Natural killer cell (primary cell): ENCODE measurements at regions not wholly inside any gene's neighbourhood (a gene's known extent, or its start where the extent isn't known, plus 50 kb on each side); places are given as distances from the start of the nearest gene placed in this dataset.
"Not testable (repeated sequence)": the region's sequence is repeated elsewhere in the genome, so short reads cannot be mapped to it uniquely, and the experiment has no call there.

ENCODE experiments used
- ATAC-seq, 3 donors: fragments of 150-1000 bp in 2 of 3; fragments of 200-7000 bp in 1 of 3; cut with Tn5 transposase; 1 replicate in 1 of 3; 2 replicates in 2 of 3; pipeline ENCODE4 v1.10.0; 2021; ENCODE audit warnings: mild to moderate bottlenecking in 2 of 3, moderate library complexity in 2 of 3
- DNase-seq, 2 donors: peaks; one replicate each; pipeline versions ENCODE4 v3.0.0 to v3.0.0-alpha.2; 2013 to 2021; ENCODE audit warnings: mixed read lengths in 1 of 2
- H3K27ac ChIP-seq: one replicate; pipeline ENCODE4 v1.5.1; 2013; ENCODE audit warnings: mild to moderate bottlenecking, low read length
- H3K27me3 ChIP-seq: one replicate; pipeline ENCODE4 v1.6.1; 2013; ENCODE audit warnings: low read length; ENCODE audit not compliant: control insufficient read depth, insufficient read depth
- H3K36me3 ChIP-seq: one replicate; pipeline ENCODE4 v1.6.1; 2013; ENCODE audit warnings: low read length; ENCODE audit not compliant: control insufficient read depth, insufficient read depth
- H3K4me1 ChIP-seq: one replicate; pipeline ENCODE4 v1.6.1; 2013; ENCODE audit warnings: low read length; ENCODE audit not compliant: control insufficient read depth, insufficient read depth
- H3K4me3 ChIP-seq: one replicate; pipeline ENCODE4 v1.5.1; 2013; ENCODE audit warnings: low read length
- H3K9me3 ChIP-seq: one replicate; pipeline ENCODE4 v1.6.1; 2013; ENCODE audit warnings: low read length; ENCODE audit not compliant: control insufficient read depth, insufficient read depth
- H3K27ac Mint-ChIP-seq, 2 donors: one replicate each; pipeline ENCODE4 v1.8.0; 2022; ENCODE audit warnings: mild to moderate bottlenecking in 2 of 2, mixed read lengths in 2 of 2, moderate library complexity in 1 of 2
- H3K27me3 Mint-ChIP-seq, 2 donors: one replicate each; pipeline ENCODE4 v1.8.0; 2022; ENCODE audit warnings: low read depth in 2 of 2, mixed read lengths in 2 of 2
- H3K36me3 Mint-ChIP-seq: one replicate; pipeline ENCODE4 v1.8.0; 2022; ENCODE audit warnings: mixed read lengths
- H3K4me1 Mint-ChIP-seq, 2 donors: one replicate each; pipeline ENCODE4 v1.8.0; 2022; ENCODE audit warnings: mixed read lengths in 2 of 2
- H3K4me3 Mint-ChIP-seq: one replicate; pipeline ENCODE4 v1.8.0; 2022; ENCODE audit warnings: mild to moderate bottlenecking, moderate library complexity, mixed read lengths
- H3K9me3 Mint-ChIP-seq, 2 donors: one replicate each; pipeline ENCODE4 v1.8.0; 2022; ENCODE audit warnings: mixed read lengths in 2 of 2
- WGBS: methylation state at CpG from one replicate; pipeline ENCODE4 v1.1.7; 2013; ENCODE audit warnings: missing lambda C conversion rate; ENCODE audit not compliant: insufficient coverage; 5-methylcytosine and 5-hydroxymethylcytosine counted together
- intact Hi-C: fragments of 100-400 bp; cut with micrococcal nuclease; formaldehyde crosslinking; loops from one replicate; pipeline ENCODE4 v1.14.2; 2022
- TF ChIP-seq, protein P1 (sequence below): fragments of 200-600 bp; IDR thresholded peaks from one replicate; pipeline ENCODE4 v1.8.0; 2022; ENCODE audit warnings: antibody characterized with exemption

GRCh38 chr3:101138817-101139216 is 145.6 kb upstream of the ABI3BP start:
- TF ChIP-seq, protein P1, sequence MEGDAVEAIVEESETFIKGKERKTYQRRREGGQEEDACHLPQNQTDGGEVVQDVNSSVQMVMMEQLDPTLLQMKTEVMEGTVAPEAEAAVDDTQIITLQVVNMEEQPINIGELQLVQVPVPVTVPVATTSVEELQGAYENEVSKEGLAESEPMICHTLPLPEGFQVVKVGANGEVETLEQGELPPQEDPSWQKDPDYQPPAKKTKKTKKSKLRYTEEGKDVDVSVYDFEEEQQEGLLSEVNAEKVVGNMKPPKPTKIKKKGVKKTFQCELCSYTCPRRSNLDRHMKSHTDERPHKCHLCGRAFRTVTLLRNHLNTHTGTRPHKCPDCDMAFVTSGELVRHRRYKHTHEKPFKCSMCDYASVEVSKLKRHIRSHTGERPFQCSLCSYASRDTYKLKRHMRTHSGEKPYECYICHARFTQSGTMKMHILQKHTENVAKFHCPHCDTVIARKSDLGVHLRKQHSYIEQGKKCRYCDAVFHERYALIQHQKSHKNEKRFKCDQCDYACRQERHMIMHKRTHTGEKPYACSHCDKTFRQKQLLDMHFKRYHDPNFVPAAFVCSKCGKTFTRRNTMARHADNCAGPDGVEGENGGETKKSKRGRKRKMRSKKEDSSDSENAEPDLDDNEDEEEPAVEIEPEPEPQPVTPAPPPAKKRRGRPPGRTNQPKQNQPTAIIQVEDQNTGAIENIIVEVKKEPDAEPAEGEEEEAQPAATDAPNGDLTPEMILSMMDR = no peak
- intact Hi-C loops = no loop called here

GRCh38 chr3:101134331-101134730 is 141.1 kb upstream of the ABI3BP start:
- TF ChIP-seq, protein P1 = no peak
- Mint-ChIP-seq H3K4me1 (peaks cover 4 to 6% of the 10 kb centered on the region in 2 donors), H3K9me3 (no peaks in the 10 kb centered on the region), H3K4me3 (no peak overlapping the region), H3K27me3 (no peaks in the 10 kb centered on the region), H3K36me3 (no peaks in the 10 kb centered on the region), H3K27ac (no peak overlapping the region)
- no peaks in the 10 kb centered on the region for H3K9me3 ChIP-seq
- no peak overlapping the region for H3K4me3 ChIP-seq
- WGBS = 76% methylated on average over 7 of the region's 7 CpGs
- ATAC-seq (no peak), DNase-seq (no peak)
- no peaks in the 10 kb centered on the region for H3K4me1 ChIP-seq
- H3K36me3 ChIP-seq = no peaks in the 10 kb centered on the region
- intact Hi-C loops = no loop called here
- H3K27ac ChIP-seq = no peak overlapping the region
- no peaks in the 10 kb centered on the region for H3K27me3 ChIP-seq

More at GRCh38 chr3:101138817-101139216, 145.6 kb upstream of the ABI3BP start:
- Histone ChIP-seq H3K4me1 (no peaks in the 10 kb centered on the region), H3K36me3 (no peaks in the 10 kb centered on the region), H3K27ac (no peak overlapping the region), H3K27me3 (no peaks in the 10 kb centered on the region), H3K4me3 (no peak overlapping the region), H3K9me3 (no peaks in the 10 kb centered on the region)
- Mint-ChIP-seq H3K36me3 (no peaks in the 10 kb centered on the region), H3K27me3 (no peaks in the 10 kb centered on the region), H3K9me3 (peaks cover 0 to 2% of the 10 kb centered on the region in 2 donors), H3K4me1 (no peaks in the 10 kb centered on the region), H3K4me3 (no peak overlapping the region), H3K27ac (no peak overlapping the region)
- DNase-seq (no peak), ATAC-seq (no peak)
- 100% methylated on average over 1 of the region's 1 CpG for WGBS

- DNase-seq (peak in 1 of 2 donors; percentile 8), ATAC-seq (no peak)
- H3K27me3 Mint-ChIP-seq = no peaks in the 10 kb centered on the region
- Histone ChIP-seq H3K27ac (no peak overlapping the region), H3K9me3 (no peaks in the 10 kb centered on the region), H3K4me3 (no peak overlapping the region), H3K4me1 (no peaks in the 10 kb centered on the region), H3K36me3 (no peaks in the 10 kb centered on the region), H3K27me3 (no peaks in the 10 kb centered on the region)
- WGBS = 0% methylated on average over 1 of the region's 1 CpG
- no peak overlapping the region for H3K27ac Mint-ChIP-seq
- no peaks in the 10 kb centered on the region for H3K9me3 Mint-ChIP-seq
- no peaks in the 10 kb centered on the region for H3K36me3 Mint-ChIP-seq
- TF ChIP-seq, protein P1 = no peak
- intact Hi-C loops = no loop called here
- no peak overlapping the region for H3K4me3 Mint-ChIP-seq
- peaks cover 4 to 6% of the 10 kb centered on the region in 2 donors for H3K4me1 Mint-ChIP-seq
These were observed 140.4 kb upstream of the ABI3BP start for GRCh38 chr3:101133652-101134051.

DNA sequence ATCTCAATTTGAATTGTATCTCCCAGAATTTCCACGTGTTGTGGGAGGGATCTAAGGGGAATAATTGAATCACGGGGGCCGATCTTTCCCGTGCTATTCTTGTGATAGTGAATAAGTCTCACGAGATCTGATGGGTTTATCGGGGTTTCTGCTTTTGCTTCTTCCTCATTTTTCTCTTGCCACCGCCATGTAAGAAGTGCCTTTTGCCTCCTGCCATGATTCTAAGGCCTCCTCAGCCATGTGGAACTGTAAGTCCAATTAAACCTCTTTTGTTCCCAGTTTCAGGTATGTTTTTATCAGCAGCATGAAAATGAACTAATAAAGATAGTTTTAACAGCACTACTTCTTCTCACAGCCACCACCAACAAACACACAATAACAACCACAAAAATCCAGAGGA is 140.0 kb upstream of the ABI3BP start:
- H3K4me3 ChIP-seq, H3K9me3 ChIP-seq, H3K4me1 ChIP-seq, H3K27me3 ChIP-seq, H3K4me1 Mint-ChIP-seq, H3K27ac Mint-ChIP-seq, H3K9me3 Mint-ChIP-seq, ATAC-seq, H3K36me3 ChIP-seq, DNase-seq, intact Hi-C loops, H3K36me3 Mint-ChIP-seq, H3K27ac ChIP-seq, H3K4me3 Mint-ChIP-seq, H3K27me3 Mint-ChIP-seq: not testable (repeated sequence)
- 92% methylated on average over 7 of the region's 7 CpGs for WGBS
